ENCODE measurements at regions not wholly inside any gene's neighbourhood (a gene's known extent, or its start where the extent isn't known, plus 50 kb on each side); places are given as distances from the start of the nearest gene placed in this dataset.

DNA sequence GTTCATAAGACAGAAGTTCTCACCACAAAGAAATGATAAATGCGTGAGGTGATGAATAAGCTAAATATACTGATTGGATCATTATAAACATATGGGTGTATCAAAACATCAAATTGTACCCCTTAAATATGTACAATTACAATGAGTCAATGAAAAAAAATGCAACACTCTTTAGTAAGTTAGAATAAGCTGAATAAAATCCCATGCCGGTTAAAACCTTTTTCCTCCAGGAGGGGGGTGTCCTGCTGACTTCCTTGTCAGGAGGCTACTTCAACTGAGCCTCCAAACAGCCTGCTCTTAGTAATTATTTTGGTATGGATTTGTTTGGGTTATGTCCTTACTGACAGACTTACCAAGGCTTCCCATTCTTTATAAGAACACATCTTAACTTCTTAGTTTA is 649.1 kb downstream of the INHBA start (continued):
- TF ChIP-seq, protein P1, sequence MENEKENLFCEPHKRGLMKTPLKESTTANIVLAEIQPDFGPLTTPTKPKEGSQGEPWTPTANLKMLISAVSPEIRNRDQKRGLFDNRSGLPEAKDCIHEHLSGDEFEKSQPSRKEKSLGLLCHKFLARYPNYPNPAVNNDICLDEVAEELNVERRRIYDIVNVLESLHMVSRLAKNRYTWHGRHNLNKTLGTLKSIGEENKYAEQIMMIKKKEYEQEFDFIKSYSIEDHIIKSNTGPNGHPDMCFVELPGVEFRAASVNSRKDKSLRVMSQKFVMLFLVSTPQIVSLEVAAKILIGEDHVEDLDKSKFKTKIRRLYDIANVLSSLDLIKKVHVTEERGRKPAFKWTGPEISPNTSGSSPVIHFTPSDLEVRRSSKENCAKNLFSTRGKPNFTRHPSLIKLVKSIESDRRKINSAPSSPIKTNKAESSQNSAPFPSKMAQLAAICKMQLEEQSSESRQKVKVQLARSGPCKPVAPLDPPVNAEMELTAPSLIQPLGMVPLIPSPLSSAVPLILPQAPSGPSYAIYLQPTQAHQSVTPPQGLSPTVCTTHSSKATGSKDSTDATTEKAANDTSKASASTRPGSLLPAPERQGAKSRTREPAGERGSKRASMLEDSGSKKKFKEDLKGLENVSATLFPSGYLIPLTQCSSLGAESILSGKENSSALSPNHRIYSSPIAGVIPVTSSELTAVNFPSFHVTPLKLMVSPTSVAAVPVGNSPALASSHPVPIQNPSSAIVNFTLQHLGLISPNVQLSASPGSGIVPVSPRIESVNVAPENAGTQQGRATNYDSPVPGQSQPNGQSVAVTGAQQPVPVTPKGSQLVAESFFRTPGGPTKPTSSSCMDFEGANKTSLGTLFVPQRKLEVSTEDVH (IDR thresholded peaks at IDR 0.05; ENCODE audit: low read depth, partially characterized antibody) = no peak
- TF ChIP-seq SREBF2 (IDR thresholded peaks at IDR 0.05; ENCODE audit: low read length) (no peak), HDGF (IDR thresholded peaks at IDR 0.05) (no peak), PML (IDR thresholded peaks at IDR 0.05; ENCODE audit: low read length) (no peak), CBFB (IDR thresholded peaks at IDR 0.05; ENCODE audit: low read depth) (no peak)

DNA sequence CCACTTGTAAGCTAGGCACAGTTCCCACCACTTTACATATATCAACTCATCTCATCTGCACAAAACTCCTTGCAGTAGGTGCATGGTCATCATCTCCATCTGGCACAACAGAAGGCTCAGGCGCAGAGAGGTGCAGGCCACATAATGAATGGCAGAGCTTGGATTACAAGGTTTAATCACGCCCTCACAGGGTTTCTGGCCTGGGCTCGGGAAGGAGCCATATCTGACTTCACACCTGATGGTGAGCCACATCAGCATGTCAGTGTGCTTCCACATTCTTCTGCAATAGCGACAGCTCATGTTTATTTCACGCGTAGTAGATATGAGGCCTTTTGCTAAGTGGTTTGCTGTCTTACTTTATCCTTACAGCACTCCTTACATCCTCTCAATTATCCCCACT is 650.2 kb downstream of the INHBA start:
- in situ Hi-C loops (cut with MboI) = no loop called here
- TF ChIP-seq GABPA (IDR thresholded peaks at IDR 0.05; ENCODE audit: low read depth) (no peak), NR2C2 (IDR thresholded peaks at IDR 0.05; ENCODE audit: borderline replicate concordance, control insufficient read depth, insufficient read length, low read depth) (no peak), SUZ12 (IDR thresholded peaks at IDR 0.05; ENCODE audit: unreplicated experiment) (no peak), CREB1 (IDR thresholded peaks at IDR 0.05; ENCODE audit: low read depth) (no peak), FOXK2 (IDR thresholded peaks at IDR 0.05) (no peak), CREM (IDR thresholded peaks at IDR 0.05; ENCODE audit: low read depth) (no peak), ASH2L (IDR thresholded peaks at IDR 0.05; ENCODE audit: borderline replicate concordance, low read depth) (no peak)
- TF ChIP-seq, protein P2, sequence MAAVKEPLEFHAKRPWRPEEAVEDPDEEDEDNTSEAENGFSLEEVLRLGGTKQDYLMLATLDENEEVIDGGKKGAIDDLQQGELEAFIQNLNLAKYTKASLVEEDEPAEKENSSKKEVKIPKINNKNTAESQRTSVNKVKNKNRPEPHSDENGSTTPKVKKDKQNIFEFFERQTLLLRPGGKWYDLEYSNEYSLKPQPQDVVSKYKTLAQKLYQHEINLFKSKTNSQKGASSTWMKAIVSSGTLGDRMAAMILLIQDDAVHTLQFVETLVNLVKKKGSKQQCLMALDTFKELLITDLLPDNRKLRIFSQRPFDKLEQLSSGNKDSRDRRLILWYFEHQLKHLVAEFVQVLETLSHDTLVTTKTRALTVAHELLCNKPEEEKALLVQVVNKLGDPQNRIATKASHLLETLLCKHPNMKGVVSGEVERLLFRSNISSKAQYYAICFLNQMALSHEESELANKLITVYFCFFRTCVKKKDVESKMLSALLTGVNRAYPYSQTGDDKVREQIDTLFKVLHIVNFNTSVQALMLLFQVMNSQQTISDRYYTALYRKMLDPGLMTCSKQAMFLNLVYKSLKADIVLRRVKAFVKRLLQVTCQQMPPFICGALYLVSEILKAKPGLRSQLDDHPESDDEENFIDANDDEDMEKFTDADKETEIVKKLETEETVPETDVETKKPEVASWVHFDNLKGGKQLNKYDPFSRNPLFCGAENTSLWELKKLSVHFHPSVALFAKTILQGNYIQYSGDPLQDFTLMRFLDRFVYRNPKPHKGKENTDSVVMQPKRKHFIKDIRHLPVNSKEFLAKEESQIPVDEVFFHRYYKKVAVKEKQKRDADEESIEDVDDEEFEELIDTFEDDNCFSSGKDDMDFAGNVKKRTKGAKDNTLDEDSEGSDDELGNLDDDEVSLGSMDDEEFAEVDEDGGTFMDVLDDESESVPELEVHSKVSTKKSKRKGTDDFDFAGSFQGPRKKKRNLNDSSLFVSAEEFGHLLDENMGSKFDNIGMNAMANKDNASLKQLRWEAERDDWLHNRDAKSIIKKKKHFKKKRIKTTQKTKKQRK (IDR thresholded peaks at IDR 0.05; ENCODE audit: low read depth, low read length) = no peak
- TF ChIP-seq, protein P3, sequence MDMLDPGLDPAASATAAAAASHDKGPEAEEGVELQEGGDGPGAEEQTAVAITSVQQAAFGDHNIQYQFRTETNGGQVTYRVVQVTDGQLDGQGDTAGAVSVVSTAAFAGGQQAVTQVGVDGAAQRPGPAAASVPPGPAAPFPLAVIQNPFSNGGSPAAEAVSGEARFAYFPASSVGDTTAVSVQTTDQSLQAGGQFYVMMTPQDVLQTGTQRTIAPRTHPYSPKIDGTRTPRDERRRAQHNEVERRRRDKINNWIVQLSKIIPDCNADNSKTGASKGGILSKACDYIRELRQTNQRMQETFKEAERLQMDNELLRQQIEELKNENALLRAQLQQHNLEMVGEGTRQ (IDR thresholded peaks at IDR 0.05; ENCODE audit: borderline replicate concordance, low read depth, low read length) = no peak

More for the DNA sequence above, 650.2 kb downstream of the INHBA start:
- ChIA-PET POLR2A (no interaction called here), CTCF (no interaction called here), SMC1A (ENCODE audit: uncharacterized antibody, unreplicated experiment) (no interaction called here), RAD21 (ENCODE audit: unreplicated experiment) (interaction anchor here (0.7 kb wide), 1 partner anchor 160 kb away, joined by 3 read pairs; no protein-coding TSS in a partner anchor)
- Histone ChIP-seq H4K20me1 (ENCODE audit: control insufficient read depth, insufficient read depth) (no peaks in the 10 kb centered on the region), H3K36me3 (ENCODE audit: control insufficient read depth in 2 of 2, insufficient read depth in 2 of 2, low read length in 1 of 2) (no peaks in the 10 kb centered on the region), H3K4me3 (no peak overlapping the region), H3K27me3 (replicated peaks in 1 of 2; ENCODE audit: control insufficient read depth in 2 of 2, insufficient read depth in 2 of 2, low read length in 1 of 2) (no peaks in the 10 kb centered on the region), H3K4me1 (ENCODE audit: control insufficient read depth, insufficient read depth, low read length) (no peaks in the 10 kb centered on the region), H2AFZ (ENCODE audit: control insufficient read depth, low read depth, low read length) (no peak overlapping the region), H3K4me2 (ENCODE audit: control insufficient read depth, insufficient read depth) (no peak overlapping the region), H3K9me3 (replicated peaks; ENCODE audit: control insufficient read depth, insufficient read depth, low read length) (no peaks in the 10 kb centered on the region; the same call in 2 of the 3 replicates), H3K9ac (ENCODE audit: control insufficient read depth, insufficient read depth, low read length) (no peak overlapping the region), H3K79me2 (ENCODE audit: control insufficient read depth, insufficient read depth, low read length) (no peaks in the 10 kb centered on the region), H3K27ac (ENCODE audit: control insufficient read depth, insufficient read depth) (no peak overlapping the region)
- WGBS (ENCODE audit: insufficient coverage, insufficient replicate concordance, low lambda C conversion rate, missing lambda C conversion rate) = 39% methylated on average over 6 of the region's 6 CpGs
- ATAC-seq (no peak), DNase-seq (ENCODE audit: low read depth, low spot score) (no peak), FAIRE-seq (no peak)
- intact Hi-C loops (cut with micrococcal nuclease; ENCODE audit: unreplicated experiment) = no loop called here
- BruUV-seq (replicated peaks) = no TSS peak

All from GM12878 (cell line).